ENCODE measurements at regions not wholly inside any gene's neighbourhood (a gene's known extent, or its start where the extent isn't known, plus 50 kb on each side); places are given as distances from the start of the nearest gene placed in this dataset.

DNA sequence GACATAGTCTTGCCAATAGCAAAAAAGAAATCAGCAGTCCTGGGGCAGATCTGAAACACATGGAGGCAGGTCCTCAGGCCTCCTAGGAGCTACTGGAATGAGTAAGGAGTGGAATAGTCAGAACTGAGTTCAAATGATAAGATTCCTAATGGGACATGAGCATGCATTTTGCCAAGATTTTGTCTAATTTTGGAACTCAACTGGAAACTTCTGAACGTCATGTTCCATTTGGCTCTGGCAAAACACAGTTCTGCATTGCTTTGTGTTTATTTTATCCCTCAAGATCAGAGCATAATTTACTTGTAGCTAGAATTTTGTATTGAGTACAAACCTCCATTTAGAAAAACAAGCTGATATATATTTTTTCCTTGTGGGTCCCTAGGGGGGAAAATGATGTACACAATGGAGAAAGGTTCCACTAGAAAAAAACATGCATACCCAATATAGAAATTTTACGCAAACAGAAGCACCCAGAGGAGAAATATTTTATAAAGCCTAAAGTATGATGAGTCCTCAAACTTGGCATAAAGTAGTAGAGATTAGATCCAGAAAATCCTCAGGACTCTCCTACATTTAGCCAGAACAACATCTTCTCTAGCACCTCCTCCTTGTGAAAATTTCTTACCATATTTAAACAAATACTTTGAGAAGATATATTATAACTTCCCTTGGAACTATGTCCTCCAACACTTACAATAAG lies 149.0 kb upstream of the SERP2 start:
- DNase-seq: no peak

- DNase-seq: no peak
Observed at GRCh38 chr13:44229371-44230030, 144.1 kb upstream of the SERP2 start.

GRCh38 chr13:44230071-44230470 lies 143.6 kb upstream of the SERP2 start:
- DNase-seq: no peak

DNA sequence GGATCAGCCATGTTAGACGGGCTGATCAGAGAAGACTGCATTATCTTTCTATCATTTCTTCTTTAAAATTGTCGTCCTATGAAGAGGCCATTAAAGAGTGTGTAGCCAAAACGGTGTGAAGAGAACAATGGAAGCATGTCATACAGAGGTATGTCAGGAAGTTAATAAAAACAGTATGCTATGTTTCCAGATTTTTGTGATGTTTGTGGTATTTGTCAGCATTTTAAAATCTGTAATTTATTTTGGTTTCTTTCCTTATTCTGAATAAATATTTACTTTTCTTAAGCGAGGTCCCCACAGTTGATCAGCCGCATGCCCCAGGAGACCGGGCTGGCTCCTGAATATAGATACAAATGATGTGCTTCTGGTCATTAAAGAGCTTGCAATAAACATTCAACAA lies 142.9 kb upstream of the SERP2 start:
- no peak for DNase-seq

DNA sequence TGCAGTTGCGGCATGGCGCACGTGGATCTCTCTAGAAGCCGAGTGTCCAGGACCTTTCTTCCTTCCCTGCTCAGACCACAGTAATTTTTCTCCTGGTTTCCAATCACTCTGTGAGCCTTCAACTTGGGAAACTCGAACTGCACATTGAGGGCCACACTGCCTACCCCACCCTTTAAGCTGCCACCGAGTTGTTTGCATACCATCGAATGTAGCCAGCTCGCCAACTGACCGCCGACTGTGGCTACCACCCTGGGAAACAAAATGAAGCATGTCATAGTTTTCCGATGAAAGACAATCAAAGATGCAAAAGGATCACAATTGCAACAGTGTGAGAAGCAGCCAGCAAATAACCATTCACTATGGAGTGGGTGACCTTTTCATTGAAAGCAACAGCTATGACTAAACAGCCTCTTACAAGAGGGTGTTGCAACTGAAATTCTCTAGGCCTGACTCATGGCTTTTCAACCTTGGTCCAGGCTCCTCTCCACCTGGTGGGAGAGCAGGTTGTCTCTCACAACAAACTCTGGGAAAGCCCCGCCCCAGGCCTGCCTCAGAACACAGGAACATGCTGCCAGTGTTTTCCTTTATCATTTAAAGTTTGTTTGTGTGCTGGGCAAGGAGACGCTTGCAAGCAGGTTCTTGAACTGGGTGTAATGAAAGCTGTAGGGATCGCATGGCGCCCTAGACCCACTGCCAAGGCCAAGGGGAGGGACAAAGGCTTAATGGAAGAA lies 141.7 kb upstream of the SERP2 start:
- DNase-seq: no peak

DNA sequence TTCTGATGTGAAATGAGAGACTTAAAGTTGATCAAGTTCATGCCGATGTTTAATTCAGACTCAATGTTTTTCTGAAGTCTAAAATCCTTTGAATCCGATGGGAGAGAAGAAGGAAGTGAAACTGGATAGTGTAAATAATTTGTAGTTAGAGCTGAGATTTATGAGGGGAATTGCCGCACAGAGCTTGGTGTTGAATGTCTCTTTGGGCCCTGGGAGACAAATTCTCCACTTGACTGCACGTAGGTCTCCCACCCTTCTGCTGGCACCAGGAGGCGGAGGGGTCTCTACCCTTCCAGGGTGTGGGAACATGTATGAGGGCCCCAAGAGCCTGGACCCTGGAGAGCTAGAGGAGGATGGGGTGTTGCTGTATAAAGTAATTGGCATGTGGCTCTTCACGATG lies 140.8 kb upstream of the SERP2 start:
- DNase-seq: no peak

- DNase-seq: no peak
Observed at GRCh38 chr13:44234566-44234965, 139.1 kb upstream of the SERP2 start.

DNA sequence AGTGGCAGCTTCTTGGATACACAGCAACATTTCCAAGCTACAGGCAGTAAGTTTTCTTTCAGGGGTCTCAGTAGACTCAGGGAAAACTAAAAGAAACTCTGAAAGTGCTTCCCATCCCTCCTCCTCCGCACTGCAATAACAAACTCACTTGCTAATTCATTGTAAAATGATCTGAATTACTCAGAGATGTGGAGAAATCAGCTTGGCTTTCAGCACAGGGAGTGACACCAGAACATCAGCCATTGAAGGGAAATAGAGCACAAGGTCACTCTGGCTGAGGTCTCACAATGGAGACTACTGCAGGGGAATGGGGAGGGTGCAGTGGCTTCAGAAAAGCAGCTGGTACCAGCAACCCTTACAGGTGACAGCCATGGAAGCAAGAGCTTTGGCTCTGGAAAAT lies 137.3 kb upstream of the SERP2 start:
- no peak for DNase-seq

GRCh38 chr13:44236801-44237207 lies 136.8 kb upstream of the SERP2 start:
- no peak for DNase-seq

DNA sequence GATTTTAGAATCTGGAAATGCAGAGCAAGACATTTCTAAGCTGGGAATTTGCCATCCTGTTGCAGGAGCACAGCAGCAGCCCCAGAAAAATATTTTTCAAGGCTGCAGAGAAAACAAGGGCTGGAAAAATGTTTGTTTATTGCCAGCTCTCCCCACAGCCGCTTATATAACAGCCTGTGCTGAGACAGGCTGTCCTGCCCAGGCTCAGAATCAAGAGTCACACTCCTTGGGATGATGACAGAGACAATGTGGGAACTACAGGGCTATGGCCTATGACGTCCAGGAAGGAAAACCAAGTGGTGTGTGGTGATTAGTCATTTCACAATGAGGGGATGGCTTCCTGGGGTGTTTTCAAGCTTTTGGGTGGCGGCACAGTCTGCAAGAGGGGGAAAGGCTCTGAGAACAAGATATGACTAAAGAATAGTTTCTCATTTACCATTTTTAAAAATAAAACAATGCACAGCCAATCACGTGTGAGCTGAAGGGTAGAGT lies 136.3 kb upstream of the SERP2 start:
- no peak for DNase-seq

DNA sequence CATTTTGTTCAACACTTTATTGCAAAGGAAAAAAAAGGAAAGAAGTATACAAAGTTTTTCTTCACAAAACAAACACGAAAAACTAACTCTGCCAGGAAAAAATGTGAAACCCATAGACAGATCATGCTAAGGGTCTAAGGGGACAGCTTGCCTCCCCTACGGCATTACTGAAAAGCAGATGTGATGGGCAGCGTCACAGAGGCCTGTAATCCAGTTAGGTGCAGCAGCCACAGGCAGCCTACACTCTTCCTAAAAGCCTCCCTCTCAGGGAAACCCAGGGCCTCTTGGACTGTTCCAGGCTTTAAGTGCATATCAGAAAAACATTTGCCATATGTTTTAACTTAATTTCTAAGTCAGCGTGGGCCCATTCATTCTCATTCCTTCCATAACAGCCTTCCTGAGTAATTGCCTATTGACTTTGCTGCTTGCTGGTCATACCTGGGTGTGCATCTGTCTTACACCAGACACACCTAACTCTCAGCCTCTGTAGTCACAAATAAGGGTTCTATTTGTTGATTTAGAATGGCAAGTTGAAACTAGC lies 135.7 kb upstream of the SERP2 start:
- peak; percentile 13 for DNase-seq

DNA sequence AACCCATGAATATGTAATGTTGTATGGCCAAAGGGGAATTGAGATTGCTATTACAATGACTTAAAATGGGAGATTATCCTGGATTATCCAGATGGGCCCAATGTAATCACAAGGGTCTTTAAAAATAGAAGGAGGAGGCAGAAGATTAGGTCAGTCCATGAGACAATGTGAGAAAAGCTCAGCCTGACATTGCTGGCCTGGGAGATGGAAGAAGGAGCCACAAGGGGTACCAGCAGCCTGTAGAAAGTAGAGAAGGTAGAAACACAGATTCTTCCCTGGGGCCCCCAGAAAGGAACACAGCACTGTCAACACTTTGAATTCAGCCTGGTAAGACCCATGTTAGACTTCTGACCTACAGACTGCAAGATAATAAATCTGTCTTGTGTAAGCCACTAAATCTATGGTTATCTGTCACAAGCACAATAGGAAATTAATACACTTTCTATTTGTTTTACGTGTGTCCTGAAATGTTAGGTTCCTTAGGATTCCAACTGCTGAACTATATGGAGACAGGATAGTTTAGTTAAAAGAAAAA lies 132.9 kb upstream of the SERP2 start:
- DNase-seq: no peak

DNA sequence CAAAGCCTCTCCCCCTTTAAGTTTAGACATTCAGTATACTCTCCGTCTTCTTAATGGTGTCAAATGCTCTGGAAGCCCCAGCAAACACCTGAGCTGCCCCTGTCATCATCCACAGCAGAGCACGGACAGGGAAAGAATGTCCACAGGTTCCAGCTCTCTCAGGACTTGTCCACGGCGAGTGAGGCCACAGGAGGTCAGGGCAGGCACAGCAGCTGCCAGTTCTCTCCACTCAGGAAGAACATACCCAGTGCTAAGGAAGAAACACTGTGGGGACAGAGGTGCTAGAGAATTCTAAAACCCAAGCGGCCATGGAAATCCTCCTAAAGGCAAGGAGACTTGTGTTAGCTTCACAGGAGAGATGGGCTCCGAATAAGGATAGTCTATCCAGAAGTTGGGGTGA lies 132.0 kb upstream of the SERP2 start:
- DNase-seq: no peak

DNA sequence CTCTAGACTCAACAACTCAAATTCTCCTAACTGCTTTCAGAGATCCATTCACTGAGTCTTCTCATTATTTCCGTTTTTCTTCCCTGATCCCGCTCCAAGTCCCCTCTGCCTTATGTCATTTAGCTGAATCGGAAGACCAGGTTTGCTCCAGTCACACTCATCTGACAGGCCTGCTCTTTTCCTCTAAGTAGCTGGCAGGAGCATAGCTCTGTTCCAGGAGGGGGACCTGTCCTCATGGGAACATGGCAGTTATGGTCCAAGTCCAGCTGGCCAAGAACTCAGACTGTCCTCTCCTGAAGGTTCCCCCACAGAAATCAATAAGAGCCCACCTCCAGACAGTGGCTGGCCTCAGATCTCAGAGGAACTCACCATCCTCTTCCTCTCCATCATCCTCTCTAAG lies 130.9 kb upstream of the SERP2 start:
- DNase-seq: no peak

- peak; percentile 21 for DNase-seq
Observed at GRCh38 chr13:44243198-44243857, 130.3 kb upstream of the SERP2 start.

DNA sequence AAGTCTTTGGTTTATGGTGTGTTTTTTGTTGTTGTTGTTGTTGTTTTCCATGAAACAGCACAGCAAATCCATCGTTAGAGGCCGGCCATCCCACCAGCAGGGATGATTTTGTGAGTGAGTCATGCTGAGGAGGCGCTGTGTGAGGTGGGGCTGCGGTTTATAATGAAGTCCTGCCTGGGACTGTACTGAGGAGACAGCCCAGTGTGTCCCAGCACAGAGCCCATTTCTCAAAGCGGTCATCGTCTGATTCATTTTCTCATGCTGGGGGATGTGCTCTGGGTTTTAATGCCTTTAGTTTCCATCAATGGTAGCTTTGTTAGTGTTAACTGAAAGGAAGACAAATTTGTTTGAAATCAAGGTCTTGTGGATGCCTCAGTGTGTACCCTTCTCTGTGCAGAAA lies 129.3 kb upstream of the SERP2 start:
- DNase-seq: no peak

GRCh38 chr13:44249431-44249836 lies 124.2 kb upstream of the SERP2 start:
- DNase-seq: no peak

DNA sequence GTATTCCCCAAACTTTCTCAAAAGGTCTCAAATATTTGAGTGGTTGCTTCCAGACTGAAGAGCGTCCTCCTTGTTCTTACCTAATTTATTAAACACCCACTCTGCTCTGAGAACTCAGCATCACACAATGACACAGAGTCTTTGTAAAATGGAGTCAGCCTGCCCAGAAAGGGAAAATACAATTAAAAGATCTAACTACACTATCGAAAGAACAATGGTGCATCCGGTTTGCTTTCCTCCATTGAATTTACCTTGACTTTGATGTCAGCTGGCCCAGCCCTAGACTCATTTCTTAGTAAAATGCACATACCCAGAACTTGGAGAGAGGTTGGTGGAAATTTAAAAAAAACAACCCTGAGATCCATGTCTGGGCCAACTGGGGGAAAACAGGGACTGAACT lies 120.7 kb upstream of the SERP2 start:
- no peak for DNase-seq

DNA sequence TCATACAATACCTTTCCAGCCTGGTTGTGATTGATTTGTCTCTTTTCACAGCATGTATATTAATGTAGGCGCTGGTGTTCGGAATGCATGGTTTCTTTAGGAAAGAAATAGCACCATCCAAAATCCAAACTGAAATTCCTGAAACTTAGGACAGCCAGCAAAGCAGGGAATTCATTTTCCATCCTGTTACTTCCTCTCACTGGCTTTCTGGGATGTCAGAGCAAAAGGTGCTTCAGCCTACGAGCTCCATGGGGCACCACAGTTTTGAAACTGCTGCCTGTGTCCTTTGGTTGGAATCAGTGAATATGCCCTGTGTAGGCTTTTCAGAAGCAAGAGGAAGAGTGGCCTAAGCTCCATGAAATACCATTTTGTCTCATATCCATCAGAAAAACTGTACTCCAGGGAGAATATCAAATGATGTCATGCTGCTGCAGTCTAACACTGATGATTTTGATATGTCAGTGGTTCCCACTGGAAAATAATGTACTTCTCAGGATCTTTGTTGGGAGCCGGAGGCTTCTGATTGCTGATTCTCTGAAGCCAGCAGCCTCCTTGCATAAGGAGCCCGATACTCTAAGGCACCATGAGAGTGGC lies 117.8 kb upstream of the SERP2 start:
- no peak for DNase-seq

- DNase-seq: no peak
Observed at GRCh38 chr13:44257796-44258195, 115.8 kb upstream of the SERP2 start.

- DNase-seq: no peak
Observed at GRCh38 chr13:44259045-44260027, 114.3 kb upstream of the SERP2 start.
